ENCODE measurements at regions not wholly inside any gene's neighbourhood (a gene's known extent, or its start where the extent isn't known, plus 50 kb on each side); places are given as distances from the start of the nearest gene placed in this dataset.
A peak's percentile ranks its signal among the peaks of the same experiment; 100 is the strongest.

GRCh38 chr11:24005202-24005876, 491.5 kb upstream of the LUZP2 start:
- no peaks in the 10 kb centered on the region for H4K20me1 ChIP-seq (ENCODE audit: low read depth)
- no peak overlapping the region for H3K27ac ChIP-seq
- H3K27me3 ChIP-seq, result no peaks in the 10 kb centered on the region
- Mint-ChIP-seq H3K27me3 (ENCODE audit: insufficient read depth, low read depth) (no peaks in the 10 kb centered on the region), H3K9me3 (peaks cover 4% of the 10 kb centered on the region), H3K36me3 (no peaks in the 10 kb centered on the region), H3K4me1 (no peaks in the 10 kb centered on the region), H3K4me3 (no peak overlapping the region), H3K27ac (no peak overlapping the region)
- H3K4me3 ChIP-seq, result no peak overlapping the region
- no peaks in the 10 kb centered on the region for H3K79me2 ChIP-seq (ENCODE audit: low read depth)
- no peaks in the 10 kb centered on the region for H3F3A ChIP-seq (ENCODE audit: low read depth)
- no peak overlapping the region for H3K9ac ChIP-seq
- no peak overlapping the region for H2AFZ ChIP-seq (replicated peaks)
- no peaks in the 10 kb centered on the region for H3K9me3 ChIP-seq (ENCODE audit: low read depth)
- peaks cover 12% of the 10 kb centered on the region for H3K4me1 ChIP-seq
- TF ChIP-seq EZH2 (IDR thresholded peaks at IDR 0.05), result no peak
- TF ChIP-seq CTCF (IDR thresholded peaks at IDR 0.05), result no peak
- H3K36me3 ChIP-seq, result no peaks in the 10 kb centered on the region
- H3K4me2 ChIP-seq, result no peak overlapping the region
- DNase-seq (ENCODE audit: low spot score), result no peak

- no peaks in the 10 kb centered on the region for H3K36me3 ChIP-seq
- H3F3A ChIP-seq (ENCODE audit: low read depth), result no peaks in the 10 kb centered on the region
- H3K27ac ChIP-seq, result no peak overlapping the region
- Mint-ChIP-seq H3K4me3 (no peak overlapping the region), H3K27me3 (ENCODE audit: insufficient read depth, low read depth) (peaks cover 6% of the 10 kb centered on the region), H3K9me3 (peaks cover 11% of the 10 kb centered on the region), H3K4me1 (no peaks in the 10 kb centered on the region), H3K36me3 (peaks cover 7% of the 10 kb centered on the region), H3K27ac (no peak overlapping the region)
- DNase-seq (ENCODE audit: low spot score), result peak; percentile 29
- H3K9me3 ChIP-seq (ENCODE audit: low read depth), result peaks cover 4% of the 10 kb centered on the region
- TF ChIP-seq EZH2phosphoT487 (IDR thresholded peaks at IDR 0.05) (no peak), EZH2 (IDR thresholded peaks at IDR 0.05) (no peak), CTCF (IDR thresholded peaks at IDR 0.05) (no peak)
- no peaks in the 10 kb centered on the region for H3K4me1 ChIP-seq
- H2AFZ ChIP-seq (replicated peaks), result peak overlapping the region; percentile 49
- no peaks in the 10 kb centered on the region for H4K20me1 ChIP-seq (ENCODE audit: low read depth)
- H3K4me2 ChIP-seq, result no peak overlapping the region
- no peak overlapping the region for H3K9ac ChIP-seq
- H3K27me3 ChIP-seq, result no peaks in the 10 kb centered on the region
- no peaks in the 10 kb centered on the region for H3K79me2 ChIP-seq (ENCODE audit: low read depth)
- no peak overlapping the region for H3K4me3 ChIP-seq
Observed at GRCh38 chr11:24043842-24044241, 453.0 kb upstream of the LUZP2 start.

- no peak overlapping the region for H3K4me3 ChIP-seq
- H4K20me1 ChIP-seq (ENCODE audit: low read depth), result no peaks in the 10 kb centered on the region
- H3K27ac ChIP-seq, result no peak overlapping the region
- peaks cover 17% of the 10 kb centered on the region for H3K9me3 Mint-ChIP-seq
- no peak overlapping the region for H2AFZ ChIP-seq (replicated peaks)
- H3F3A ChIP-seq (ENCODE audit: low read depth), result no peaks in the 10 kb centered on the region
- TF ChIP-seq CTCF (IDR thresholded peaks at IDR 0.05), result no peak
- no peak for TF ChIP-seq EZH2 (IDR thresholded peaks at IDR 0.05)
- TF ChIP-seq EZH2phosphoT487 (IDR thresholded peaks at IDR 0.05), result no peak
- H3K36me3 ChIP-seq, result no peaks in the 10 kb centered on the region
- H3K36me3 Mint-ChIP-seq, result peaks cover 7% of the 10 kb centered on the region
- no peak overlapping the region for H3K4me3 Mint-ChIP-seq
- no peaks in the 10 kb centered on the region for H3K27me3 ChIP-seq
- peaks cover 4% of the 10 kb centered on the region for H3K9me3 ChIP-seq (ENCODE audit: low read depth)
- H3K79me2 ChIP-seq (ENCODE audit: low read depth), result no peaks in the 10 kb centered on the region
- H3K27me3 Mint-ChIP-seq (ENCODE audit: insufficient read depth, low read depth), result peaks cover 6% of the 10 kb centered on the region
- no peak for DNase-seq (ENCODE audit: low spot score)
- H3K27ac Mint-ChIP-seq, result no peak overlapping the region
- H3K4me1 Mint-ChIP-seq, result no peaks in the 10 kb centered on the region
- no peak overlapping the region for H3K9ac ChIP-seq
- H3K4me1 ChIP-seq, result no peaks in the 10 kb centered on the region
- H3K4me2 ChIP-seq, result no peak overlapping the region
Observed at GRCh38 chr11:24046731-24047130, 450.1 kb upstream of the LUZP2 start.

Measured in neural progenitor cell (in vitro differentiated cells).